ENCODE measurements at regions not wholly inside any gene's neighbourhood (a gene's known extent, or its start where the extent isn't known, plus 50 kb on each side); places are given as distances from the start of the nearest gene placed in this dataset.

DNA sequence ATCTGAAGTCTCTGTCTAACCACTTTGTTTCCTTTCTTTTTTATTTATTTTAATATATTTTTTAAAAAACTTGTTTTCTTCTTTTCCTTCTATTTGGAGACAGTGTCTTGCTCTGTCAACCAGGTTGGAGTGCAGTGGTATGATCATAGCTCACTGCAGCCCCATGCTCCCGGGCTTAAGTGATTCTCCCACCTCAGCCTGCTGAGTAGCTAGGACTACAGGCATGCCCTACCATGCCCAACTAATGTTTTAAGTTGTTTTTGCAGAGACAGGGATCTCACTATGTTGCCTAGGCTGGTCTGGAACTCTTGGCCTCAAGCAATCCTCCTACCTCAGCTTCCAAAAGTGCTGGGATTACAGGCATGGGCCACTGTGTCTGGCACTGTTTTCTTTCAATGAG, 81.1 kb upstream of the TLK1 start:
- no peaks in the 10 kb centered on the region for H4K20me1 ChIP-seq (ENCODE audit: insufficient read depth, low read length)
- no peak overlapping the region for H3K9ac ChIP-seq (ENCODE audit: low read length)
- no peak overlapping the region for H3K4me3 ChIP-seq (ENCODE audit: low read length)
- H3K9me3 ChIP-seq (replicated peaks; ENCODE audit: insufficient read depth, low read length): no peaks in the 10 kb centered on the region
- H3K27me3 ChIP-seq (replicated peaks; ENCODE audit: insufficient read depth, low read length): no peaks in the 10 kb centered on the region
- no peak overlapping the region for H3K4me2 ChIP-seq (ENCODE audit: low read depth, low read length)
- no peaks in the 10 kb centered on the region for H3F3A ChIP-seq (ENCODE audit: insufficient read depth, low read length)
- H3K4me1 ChIP-seq (ENCODE audit: low read length): 0 out of 2 replicates have a peak, but pooled peaks cover 3% of the 10 kb centered on the region
- DNase-seq: no peak
- no peak overlapping the region for H2AFZ ChIP-seq (ENCODE audit: low read length)
- H3K27ac ChIP-seq (ENCODE audit: low read length): no peak overlapping the region
- H3K9me2 ChIP-seq (replicated peaks; ENCODE audit: insufficient read depth, low read length): no peaks in the 10 kb centered on the region
- TF ChIP-seq EZH2phosphoT487 (IDR thresholded peaks at IDR 0.05; ENCODE audit: low read length): no peak
- TF ChIP-seq, protein P1, sequence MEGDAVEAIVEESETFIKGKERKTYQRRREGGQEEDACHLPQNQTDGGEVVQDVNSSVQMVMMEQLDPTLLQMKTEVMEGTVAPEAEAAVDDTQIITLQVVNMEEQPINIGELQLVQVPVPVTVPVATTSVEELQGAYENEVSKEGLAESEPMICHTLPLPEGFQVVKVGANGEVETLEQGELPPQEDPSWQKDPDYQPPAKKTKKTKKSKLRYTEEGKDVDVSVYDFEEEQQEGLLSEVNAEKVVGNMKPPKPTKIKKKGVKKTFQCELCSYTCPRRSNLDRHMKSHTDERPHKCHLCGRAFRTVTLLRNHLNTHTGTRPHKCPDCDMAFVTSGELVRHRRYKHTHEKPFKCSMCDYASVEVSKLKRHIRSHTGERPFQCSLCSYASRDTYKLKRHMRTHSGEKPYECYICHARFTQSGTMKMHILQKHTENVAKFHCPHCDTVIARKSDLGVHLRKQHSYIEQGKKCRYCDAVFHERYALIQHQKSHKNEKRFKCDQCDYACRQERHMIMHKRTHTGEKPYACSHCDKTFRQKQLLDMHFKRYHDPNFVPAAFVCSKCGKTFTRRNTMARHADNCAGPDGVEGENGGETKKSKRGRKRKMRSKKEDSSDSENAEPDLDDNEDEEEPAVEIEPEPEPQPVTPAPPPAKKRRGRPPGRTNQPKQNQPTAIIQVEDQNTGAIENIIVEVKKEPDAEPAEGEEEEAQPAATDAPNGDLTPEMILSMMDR (IDR thresholded peaks at IDR 0.05; ENCODE audit: low read length): no peak
- TF ChIP-seq EZH2 (optimal IDR thresholded peaks at IDR 0.05; ENCODE audit: low read depth, low read length): no peak
- no peaks in the 10 kb centered on the region for H3K79me2 ChIP-seq (ENCODE audit: low read length)
- H3K36me3 ChIP-seq (replicated peaks; ENCODE audit: insufficient read depth, low read length): no peaks in the 10 kb centered on the region

DNA sequence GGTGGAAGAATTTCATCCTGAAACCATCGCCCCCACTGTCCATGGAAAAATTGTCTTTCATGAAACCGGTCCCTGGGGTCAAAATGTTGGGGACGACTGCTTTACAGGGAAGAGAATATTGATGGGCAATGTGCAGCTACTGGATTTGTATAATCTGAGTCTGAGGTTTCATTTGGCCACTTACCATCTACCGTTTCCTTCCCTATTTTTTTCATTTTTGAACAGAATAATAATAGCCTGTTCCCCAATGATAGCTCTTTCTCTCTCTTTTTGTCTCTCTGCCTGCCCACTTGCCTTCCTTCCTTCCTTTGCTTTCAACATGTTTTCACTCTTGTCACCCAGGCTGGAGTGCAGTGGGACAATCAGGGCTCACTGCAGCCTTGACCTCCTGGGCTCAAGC, 78.3 kb upstream of the TLK1 start:
- DNase-seq: no peak
- Histone ChIP-seq H3K4me3 (ENCODE audit: low read length) (no peak overlapping the region), H3K27me3 (replicated peaks; ENCODE audit: insufficient read depth, low read length) (no peaks in the 10 kb centered on the region), H3K79me2 (ENCODE audit: low read length) (no peaks in the 10 kb centered on the region), H3K9me3 (replicated peaks; ENCODE audit: insufficient read depth, low read length) (no peaks in the 10 kb centered on the region), H2AFZ (ENCODE audit: low read length) (no peak overlapping the region), H3K4me1 (ENCODE audit: low read length) (no peaks in the 10 kb centered on the region), H3F3A (ENCODE audit: insufficient read depth, low read length) (no peaks in the 10 kb centered on the region), H4K20me1 (ENCODE audit: insufficient read depth, low read length) (no peaks in the 10 kb centered on the region), H3K27ac (ENCODE audit: low read length) (no peak overlapping the region), H3K9me2 (replicated peaks; ENCODE audit: insufficient read depth, low read length) (no peaks in the 10 kb centered on the region), H3K4me2 (ENCODE audit: low read depth, low read length) (no peak overlapping the region), H3K9ac (ENCODE audit: low read length) (no peak overlapping the region), H3K36me3 (replicated peaks; ENCODE audit: insufficient read depth, low read length) (no peaks in the 10 kb centered on the region)
- TF ChIP-seq, protein P1 (IDR thresholded peaks at IDR 0.05; ENCODE audit: low read length): no peak
- TF ChIP-seq EZH2 (optimal IDR thresholded peaks at IDR 0.05; ENCODE audit: low read depth, low read length) (no peak), EZH2phosphoT487 (IDR thresholded peaks at IDR 0.05; ENCODE audit: low read length) (no peak)

- Histone ChIP-seq H3K9me3 (replicated peaks; ENCODE audit: insufficient read depth, low read length) (no peaks in the 10 kb centered on the region), H3K27ac (ENCODE audit: low read length) (no peak overlapping the region), H4K20me1 (ENCODE audit: insufficient read depth, low read length) (no peaks in the 10 kb centered on the region), H3K9ac (ENCODE audit: low read length) (no peak overlapping the region), H3K4me2 (ENCODE audit: low read depth, low read length) (no peak overlapping the region), H3K36me3 (replicated peaks; ENCODE audit: insufficient read depth, low read length) (no peaks in the 10 kb centered on the region), H3K4me1 (ENCODE audit: low read length) (no peaks in the 10 kb centered on the region), H3K27me3 (replicated peaks; ENCODE audit: insufficient read depth, low read length) (no peaks in the 10 kb centered on the region), H3K9me2 (replicated peaks; ENCODE audit: insufficient read depth, low read length) (no peaks in the 10 kb centered on the region), H3K79me2 (ENCODE audit: low read length) (no peaks in the 10 kb centered on the region), H3K4me3 (ENCODE audit: low read length) (no peak overlapping the region), H2AFZ (ENCODE audit: low read length) (no peak overlapping the region), H3F3A (ENCODE audit: insufficient read depth, low read length) (no peaks in the 10 kb centered on the region)
- no peak for DNase-seq
- TF ChIP-seq EZH2 (optimal IDR thresholded peaks at IDR 0.05; ENCODE audit: low read depth, low read length) (no peak), EZH2phosphoT487 (IDR thresholded peaks at IDR 0.05; ENCODE audit: low read length) (no peak)
- TF ChIP-seq, protein P1 (IDR thresholded peaks at IDR 0.05; ENCODE audit: low read length): no peak
Observed at GRCh38 chr2:171237751-171238505, 77.2 kb upstream of the TLK1 start.

Data from MM.1S (cell line).